ENCODE measurements at regions not wholly inside any gene's neighbourhood (a gene's known extent, or its start where the extent isn't known, plus 50 kb on each side); places are given as distances from the start of the nearest gene placed in this dataset.

GRCh38 chr7:41573443-41573842 lies 129.4 kb downstream of the INHBA start:
- Histone ChIP-seq H3K9ac (ENCODE audit: insufficient read depth, low read length, poor library complexity, severe bottlenecking) (no peak overlapping the region), H3K4me3 (replicated peaks in 1 of 3; ENCODE audit: low read depth in 2 of 3, low read length in 3 of 3) (no peak overlapping the region)
- 100% methylated on average over 1 of the region's 2 CpGs for WGBS (ENCODE audit: insufficient coverage)

GRCh38 chr7:41573015-41573414 lies 129.9 kb downstream of the INHBA start:
- Histone ChIP-seq H4K20me1 (ENCODE audit: insufficient read depth, low read length) (no peaks in the 10 kb centered on the region), H3K36me3 (replicated peaks in 1 of 2; ENCODE audit: control insufficient read depth in 1 of 2, insufficient read depth in 2 of 2, low read length in 2 of 2) (no peaks in the 10 kb centered on the region), H3K4me3 (replicated peaks in 1 of 3; ENCODE audit: low read depth in 2 of 3, low read length in 3 of 3) (no peak overlapping the region), H3K9ac (ENCODE audit: insufficient read depth, low read length, poor library complexity, severe bottlenecking) (no peak overlapping the region), H3K4me2 (replicated peaks; ENCODE audit: extremely low read depth, low read length, poor library complexity, severe bottlenecking) (no peak overlapping the region), H3K79me2 (ENCODE audit: insufficient read depth, low read length) (no peaks in the 10 kb centered on the region), H3K27me3 (ENCODE audit: control insufficient read depth in 2 of 2, insufficient read depth in 2 of 2, low read length in 2 of 2) (no peaks in the 10 kb centered on the region), H3K9me3 (replicated peaks in 1 of 2; ENCODE audit: control insufficient read depth in 1 of 2, insufficient read depth in 1 of 2, low read length in 2 of 2) (no peaks in the 10 kb centered on the region), H2AFZ (ENCODE audit: insufficient read depth, low read depth, low read length, poor library complexity, severe bottlenecking) (no peak overlapping the region), H3K4me1 (ENCODE audit: control insufficient read depth in 1 of 2, insufficient read depth in 2 of 2, low read length in 2 of 2) (peaks cover 4 to 5% of the 10 kb centered on the region in 2 donors), H3K27ac (ENCODE audit: low read depth in 1 of 2, low read length in 2 of 2) (no peak overlapping the region)
- Mint-ChIP-seq H3K27me3 (ENCODE audit: low read depth in 3 of 3) (no peaks in the 10 kb centered on the region), H3K27ac (no peak overlapping the region), H3K36me3 (no peaks in the 10 kb centered on the region), H3K9me3 (peaks cover 0 to 2% (median 0%) of the 10 kb centered on the region in 7 donors), H3K4me1 (peaks cover 5% of the 10 kb centered on the region), H3K4me3 (no peak overlapping the region)
- WGBS (ENCODE audit: insufficient coverage): 92% methylated on average over 2 of the region's 2 CpGs
- intact Hi-C loops (cut with micrococcal nuclease): no loop called here
- DNase-seq: no peak
- no peak for TF ChIP-seq CTCF (IDR thresholded peaks at IDR 0.05)

More at GRCh38 chr7:41573443-41573842, 129.4 kb downstream of the INHBA start:
- Histone ChIP-seq H3K36me3 (replicated peaks in 1 of 2; ENCODE audit: control insufficient read depth in 1 of 2, insufficient read depth in 2 of 2, low read length in 2 of 2) (no peaks in the 10 kb centered on the region), H3K27me3 (ENCODE audit: control insufficient read depth in 2 of 2, insufficient read depth in 2 of 2, low read length in 2 of 2) (no peaks in the 10 kb centered on the region), H3K27ac (ENCODE audit: low read depth in 1 of 2, low read length in 2 of 2) (no peak overlapping the region), H3K9me3 (replicated peaks in 1 of 2; ENCODE audit: control insufficient read depth in 1 of 2, insufficient read depth in 1 of 2, low read length in 2 of 2) (no peaks in the 10 kb centered on the region), H3K4me1 (ENCODE audit: control insufficient read depth in 1 of 2, insufficient read depth in 2 of 2, low read length in 2 of 2) (peaks cover under 1% of the 10 kb centered on the region in 2 donors), H4K20me1 (ENCODE audit: insufficient read depth, low read length) (no peaks in the 10 kb centered on the region), H3K4me2 (replicated peaks; ENCODE audit: extremely low read depth, low read length, poor library complexity, severe bottlenecking) (no peak overlapping the region), H2AFZ (ENCODE audit: insufficient read depth, low read depth, low read length, poor library complexity, severe bottlenecking) (no peak overlapping the region), H3K79me2 (ENCODE audit: insufficient read depth, low read length) (no peaks in the 10 kb centered on the region)
- intact Hi-C loops (cut with micrococcal nuclease): no loop called here
- Mint-ChIP-seq H3K4me3 (no peak overlapping the region), H3K36me3 (no peaks in the 10 kb centered on the region), H3K9me3 (peaks cover 0 to under 1% (median 0%) of the 10 kb centered on the region in 7 donors), H3K4me1 (peaks cover under 1% of the 10 kb centered on the region), H3K27ac (no peak overlapping the region), H3K27me3 (ENCODE audit: low read depth in 3 of 3) (no peaks in the 10 kb centered on the region)
- no peak for DNase-seq
- no peak for TF ChIP-seq CTCF (IDR thresholded peaks at IDR 0.05)

All from CD14-positive monocyte (primary cell).